ENCODE measurements at regions not wholly inside any gene's neighbourhood (a gene's known extent, or its start where the extent isn't known, plus 50 kb on each side); places are given as distances from the start of the nearest gene placed in this dataset.

- no peak for DNase-seq (ENCODE audit: extremely low spot score)
- ChIA-PET CTCF (no interaction called here), POLR2A (no interaction called here)
- no peak for TF ChIP-seq CTCF (IDR thresholded peaks at IDR 0.05; ENCODE audit: control extremely low read depth, extremely low read depth, low read depth, missing control alignments)
Observed at GRCh38 chr9:129422843-129423192, 198.1 kb downstream of the C9orf50 start.

- no peak for TF ChIP-seq CTCF (IDR thresholded peaks at IDR 0.05; ENCODE audit: control extremely low read depth, extremely low read depth, low read depth, missing control alignments)
- DNase-seq (ENCODE audit: extremely low spot score) = no peak
- POLR2A ChIA-PET = no interaction called here
- CTCF ChIA-PET = no interaction called here
Observed at GRCh38 chr9:129422032-129422842, 198.7 kb downstream of the C9orf50 start.

GRCh38 chr9:129421371-129421770, 199.5 kb downstream of the C9orf50 start:
- DNase-seq (ENCODE audit: extremely low spot score) = no peak
- no peak for TF ChIP-seq CTCF (IDR thresholded peaks at IDR 0.05; ENCODE audit: control extremely low read depth, extremely low read depth, low read depth, missing control alignments)
- POLR2A ChIA-PET = no interaction called here
- CTCF ChIA-PET = no interaction called here

- no peak for DNase-seq (ENCODE audit: extremely low spot score)
- ChIA-PET POLR2A (no interaction called here), CTCF (no interaction called here)
- no peak for TF ChIP-seq CTCF (IDR thresholded peaks at IDR 0.05; ENCODE audit: control extremely low read depth, extremely low read depth, low read depth, missing control alignments)
Observed at GRCh38 chr9:129420721-129421120, 200.2 kb downstream of the C9orf50 start.

- DNase-seq (ENCODE audit: extremely low spot score) = no peak
- POLR2A ChIA-PET = no interaction called here
- CTCF ChIA-PET = interaction anchor here (0.8 to 1.8 kb wide), 2 partner anchors 8 to 277 kb away, joined by 3 to 4 read pairs; no protein-coding TSS in a partner anchor
- no peak for TF ChIP-seq CTCF (IDR thresholded peaks at IDR 0.05; ENCODE audit: control extremely low read depth, extremely low read depth, low read depth, missing control alignments)
Observed at GRCh38 chr9:129419382-129419899, 201.5 kb downstream of the C9orf50 start.

GRCh38 chr9:129418451-129418850, 202.4 kb downstream of the C9orf50 start:
- POLR2A ChIA-PET = interaction anchor here (1.2 kb wide), 1 partner anchor 40 kb away, joined by 3 read pairs; no protein-coding TSS in a partner anchor
- DNase-seq (ENCODE audit: extremely low spot score) = no peak
- CTCF ChIA-PET = interaction anchor here (1.8 kb wide), 1 partner anchor 9 kb away, joined by 4 read pairs; no protein-coding TSS in a partner anchor
- no peak for TF ChIP-seq CTCF (IDR thresholded peaks at IDR 0.05; ENCODE audit: control extremely low read depth, extremely low read depth, low read depth, missing control alignments)
